ENCODE measurements at regions not wholly inside any gene's neighbourhood (a gene's known extent, or its start where the extent isn't known, plus 50 kb on each side); places are given as distances from the start of the nearest gene placed in this dataset.

GRCh38 chr1:78351551-78352216 lies 139.1 kb upstream of the PTGFR start:
- Histone ChIP-seq H3K4me3 (ENCODE audit: control insufficient read depth in 1 of 7, extremely low read depth in 1 of 7, insufficient read depth in 4 of 7, low read depth in 2 of 7, low read length in 6 of 7) (no peak overlapping the region), H3K36me3 (ENCODE audit: control insufficient read depth in 4 of 4, insufficient read depth in 4 of 4, low read length in 3 of 4) (no peaks in the 10 kb centered on the region), H3K27ac (ENCODE audit: insufficient read depth in 1 of 2, low read depth in 1 of 2, low read length in 2 of 2, poor library complexity in 1 of 2, severe bottlenecking in 2 of 2) (no peak overlapping the region), H3K27me3 (replicated peaks in 2 of 5; ENCODE audit: control insufficient read depth in 4 of 5, insufficient read depth in 5 of 5, low read length in 4 of 5) (no peaks in the 10 kb centered on the region), H3K4me1 (ENCODE audit: control extremely low read depth in 1 of 4, control insufficient read depth in 4 of 4, insufficient read depth in 4 of 4, low read length in 3 of 4) (no peaks in the 10 kb centered on the region), H3K9me3 (ENCODE audit: control extremely low read depth in 1 of 5, control insufficient read depth in 4 of 5, insufficient read depth in 2 of 5, low read depth in 1 of 5, low read length in 4 of 5) (no peaks in the 10 kb centered on the region)
- no peak for DNase-seq
- POLR2A ChIA-PET = no interaction called here
- CTCF ChIA-PET = no interaction called here
- no CpG with 5 or more reads among the region's 2 CpGs for WGBS (ENCODE audit: insufficient coverage)

GRCh38 chr1:78355656-78356055 lies 135.1 kb upstream of the PTGFR start:
- no CpG with 5 or more reads among the region's 1 CpG for WGBS (ENCODE audit: insufficient coverage)
- ChIA-PET CTCF (no interaction called here), POLR2A (no interaction called here)
- H3K36me3 ChIP-seq (ENCODE audit: control insufficient read depth in 4 of 4, insufficient read depth in 4 of 4, low read length in 3 of 4) = no peaks in the 10 kb centered on the region
- H3K4me3 ChIP-seq (ENCODE audit: control insufficient read depth in 1 of 7, extremely low read depth in 1 of 7, insufficient read depth in 4 of 7, low read depth in 2 of 7, low read length in 6 of 7) = no peak overlapping the region
- no peaks in the 10 kb centered on the region for H3K4me1 ChIP-seq (ENCODE audit: control extremely low read depth in 1 of 4, control insufficient read depth in 4 of 4, insufficient read depth in 4 of 4, low read length in 3 of 4)
- no peaks in the 10 kb centered on the region for H3K9me3 ChIP-seq (ENCODE audit: control extremely low read depth in 1 of 5, control insufficient read depth in 4 of 5, insufficient read depth in 2 of 5, low read depth in 1 of 5, low read length in 4 of 5)
- DNase-seq = no peak
- no peak overlapping the region for H3K27ac ChIP-seq (ENCODE audit: insufficient read depth in 1 of 2, low read depth in 1 of 2, low read length in 2 of 2, poor library complexity in 1 of 2, severe bottlenecking in 2 of 2)
- H3K27me3 ChIP-seq (replicated peaks in 2 of 5; ENCODE audit: control insufficient read depth in 4 of 5, insufficient read depth in 5 of 5, low read length in 4 of 5) = no peaks in the 10 kb centered on the region

GRCh38 chr1:78358165-78358564 lies 132.6 kb upstream of the PTGFR start:
- Histone ChIP-seq H3K36me3 (ENCODE audit: control insufficient read depth in 4 of 4, insufficient read depth in 4 of 4, low read length in 3 of 4) (no peaks in the 10 kb centered on the region), H3K27me3 (replicated peaks in 2 of 5; ENCODE audit: control insufficient read depth in 4 of 5, insufficient read depth in 5 of 5, low read length in 4 of 5) (no peaks in the 10 kb centered on the region), H3K4me3 (ENCODE audit: control insufficient read depth in 1 of 7, extremely low read depth in 1 of 7, insufficient read depth in 4 of 7, low read depth in 2 of 7, low read length in 6 of 7) (no peak overlapping the region), H3K9me3 (ENCODE audit: control extremely low read depth in 1 of 5, control insufficient read depth in 4 of 5, insufficient read depth in 2 of 5, low read depth in 1 of 5, low read length in 4 of 5) (no peaks in the 10 kb centered on the region), H3K27ac (ENCODE audit: insufficient read depth in 1 of 2, low read depth in 1 of 2, low read length in 2 of 2, poor library complexity in 1 of 2, severe bottlenecking in 2 of 2) (no peak overlapping the region), H3K4me1 (ENCODE audit: control extremely low read depth in 1 of 4, control insufficient read depth in 4 of 4, insufficient read depth in 4 of 4, low read length in 3 of 4) (no peaks in the 10 kb centered on the region)
- POLR2A ChIA-PET = no interaction called here
- CTCF ChIA-PET = interaction anchor here (1.3 kb wide), 1 partner anchor 10 kb away, joined by 4 read pairs; no protein-coding TSS in a partner anchor
- WGBS (ENCODE audit: insufficient coverage) = 84% methylated on average over 2 of the region's 3 CpGs
- no peak for DNase-seq

GRCh38 chr1:78359666-78360065 lies 131.1 kb upstream of the PTGFR start:
- CTCF ChIA-PET = no interaction called here
- Histone ChIP-seq H3K4me1 (ENCODE audit: control extremely low read depth in 1 of 4, control insufficient read depth in 4 of 4, insufficient read depth in 4 of 4, low read length in 3 of 4) (no peaks in the 10 kb centered on the region), H3K27me3 (replicated peaks in 2 of 5; ENCODE audit: control insufficient read depth in 4 of 5, insufficient read depth in 5 of 5, low read length in 4 of 5) (no peaks in the 10 kb centered on the region), H3K27ac (ENCODE audit: insufficient read depth in 1 of 2, low read depth in 1 of 2, low read length in 2 of 2, poor library complexity in 1 of 2, severe bottlenecking in 2 of 2) (no peak overlapping the region), H3K4me3 (ENCODE audit: control insufficient read depth in 1 of 7, extremely low read depth in 1 of 7, insufficient read depth in 4 of 7, low read depth in 2 of 7, low read length in 6 of 7) (no peak overlapping the region), H3K9me3 (ENCODE audit: control extremely low read depth in 1 of 5, control insufficient read depth in 4 of 5, insufficient read depth in 2 of 5, low read depth in 1 of 5, low read length in 4 of 5) (no peaks in the 10 kb centered on the region), H3K36me3 (ENCODE audit: control insufficient read depth in 4 of 4, insufficient read depth in 4 of 4, low read length in 3 of 4) (no peaks in the 10 kb centered on the region)
- POLR2A ChIA-PET = no interaction called here
- DNase-seq = no peak

GRCh38 chr1:78360584-78360983 lies 130.2 kb upstream of the PTGFR start:
- POLR2A ChIA-PET = no interaction called here
- CTCF ChIA-PET = interaction anchor here (0.9 kb wide), 1 partner anchor 33 kb away, joined by 3 read pairs; no protein-coding TSS in a partner anchor
- Histone ChIP-seq H3K27me3 (replicated peaks in 2 of 5; ENCODE audit: control insufficient read depth in 4 of 5, insufficient read depth in 5 of 5, low read length in 4 of 5) (peaks cover 0 to 2% (median 0%) of the 10 kb centered on the region in 5 experiments), H3K4me3 (ENCODE audit: control insufficient read depth in 1 of 7, extremely low read depth in 1 of 7, insufficient read depth in 4 of 7, low read depth in 2 of 7, low read length in 6 of 7) (no peak overlapping the region), H3K36me3 (ENCODE audit: control insufficient read depth in 4 of 4, insufficient read depth in 4 of 4, low read length in 3 of 4) (no peaks in the 10 kb centered on the region), H3K9me3 (ENCODE audit: control extremely low read depth in 1 of 5, control insufficient read depth in 4 of 5, insufficient read depth in 2 of 5, low read depth in 1 of 5, low read length in 4 of 5) (no peaks in the 10 kb centered on the region), H3K4me1 (ENCODE audit: control extremely low read depth in 1 of 4, control insufficient read depth in 4 of 4, insufficient read depth in 4 of 4, low read length in 3 of 4) (no peaks in the 10 kb centered on the region), H3K27ac (ENCODE audit: insufficient read depth in 1 of 2, low read depth in 1 of 2, low read length in 2 of 2, poor library complexity in 1 of 2, severe bottlenecking in 2 of 2) (no peak overlapping the region)
- DNase-seq = no peak

GRCh38 chr1:78367700-78368099 lies 123.1 kb upstream of the PTGFR start:
- Histone ChIP-seq H3K4me1 (ENCODE audit: control extremely low read depth in 1 of 4, control insufficient read depth in 4 of 4, insufficient read depth in 4 of 4, low read length in 3 of 4) (no peaks in the 10 kb centered on the region), H3K4me3 (ENCODE audit: control insufficient read depth in 1 of 7, extremely low read depth in 1 of 7, insufficient read depth in 4 of 7, low read depth in 2 of 7, low read length in 6 of 7) (no peak overlapping the region), H3K27ac (ENCODE audit: insufficient read depth in 1 of 2, low read depth in 1 of 2, low read length in 2 of 2, poor library complexity in 1 of 2, severe bottlenecking in 2 of 2) (no peak overlapping the region), H3K27me3 (replicated peaks in 2 of 5; ENCODE audit: control insufficient read depth in 4 of 5, insufficient read depth in 5 of 5, low read length in 4 of 5) (peaks cover 0 to 2% (median 0%) of the 10 kb centered on the region in 5 experiments), H3K36me3 (ENCODE audit: control insufficient read depth in 4 of 4, insufficient read depth in 4 of 4, low read length in 3 of 4) (no peaks in the 10 kb centered on the region), H3K9me3 (ENCODE audit: control extremely low read depth in 1 of 5, control insufficient read depth in 4 of 5, insufficient read depth in 2 of 5, low read depth in 1 of 5, low read length in 4 of 5) (no peaks in the 10 kb centered on the region)
- WGBS (ENCODE audit: insufficient coverage) = no CpG with 5 or more reads among the region's 1 CpG
- POLR2A ChIA-PET = no interaction called here
- CTCF ChIA-PET = no interaction called here
- DNase-seq = no peak

- Histone ChIP-seq H3K9me3 (ENCODE audit: control extremely low read depth in 1 of 5, control insufficient read depth in 4 of 5, insufficient read depth in 2 of 5, low read depth in 1 of 5, low read length in 4 of 5) (no peaks in the 10 kb centered on the region), H3K27me3 (replicated peaks in 2 of 5; ENCODE audit: control insufficient read depth in 4 of 5, insufficient read depth in 5 of 5, low read length in 4 of 5) (peaks cover 0 to 2% (median 0%) of the 10 kb centered on the region in 5 experiments), H3K36me3 (ENCODE audit: control insufficient read depth in 4 of 4, insufficient read depth in 4 of 4, low read length in 3 of 4) (no peaks in the 10 kb centered on the region), H3K27ac (ENCODE audit: insufficient read depth in 1 of 2, low read depth in 1 of 2, low read length in 2 of 2, poor library complexity in 1 of 2, severe bottlenecking in 2 of 2) (no peak overlapping the region), H3K4me3 (ENCODE audit: control insufficient read depth in 1 of 7, extremely low read depth in 1 of 7, insufficient read depth in 4 of 7, low read depth in 2 of 7, low read length in 6 of 7) (no peak overlapping the region), H3K4me1 (ENCODE audit: control extremely low read depth in 1 of 4, control insufficient read depth in 4 of 4, insufficient read depth in 4 of 4, low read length in 3 of 4) (no peaks in the 10 kb centered on the region)
- WGBS (ENCODE audit: insufficient coverage) = no CpG with 5 or more reads among the region's 1 CpG
- ChIA-PET POLR2A (no interaction called here), CTCF (no interaction called here)
- no peak for DNase-seq
These were observed 121.2 kb upstream of the PTGFR start for GRCh38 chr1:78369546-78369945.
